Panc1 (cell line): ENCODE measurements at regions not wholly inside any gene's neighbourhood (a gene's known extent, or its start where the extent isn't known, plus 50 kb on each side); places are given as distances from the start of the nearest gene placed in this dataset.

ENCODE experiments used
- ATAC-seq: fragments of 200-7000 bp; cut with Tn5 transposase; 2 replicates; pipeline ENCODE4 v1.9.1; 2020; ENCODE audit warnings: mild to moderate bottlenecking, moderate library complexity
- BruUV-seq: library from RNA; stranded (reverse); fragments of 400-500 nt; replicated peaks from 2 replicates; lab custom pipeline; 2021; lab: Mats Ljungman, UMichigan
- CTCF ChIA-PET: fragments of 300-600 bp; sonication (Branson Sonifier 250); formaldehyde crosslinking; loops from one replicate; lab custom pipeline; 2022; ENCODE audit warnings: antibody characterized with exemption; lab: Charles Lee
- POLR2A ChIA-PET: fragments of 300-600 bp; sonication (Branson Sonifier 250); formaldehyde crosslinking; loops from one replicate; lab custom pipeline; 2022; ENCODE audit warnings: antibody characterized with exemption; lab: Charles Lee
- DNase-seq: peaks from one replicate; pipeline ENCODE4 v3.0.0-alpha.2; 2010; ENCODE audit warnings: low read depth, low spot score
- H3K27ac ChIP-seq: 2 replicates; pipeline ENCODE4 v1.5.1; 2011; ENCODE audit warnings: mild to moderate bottlenecking, low read length, inconsistent platforms
- H3K27me3 ChIP-seq: fragments of 200-500 bp; sonication (Bioruptor generic); 2 replicates; pipeline ENCODE4 v1.6.0; 2014; ENCODE audit warnings: low read length, inconsistent platforms; ENCODE audit not compliant: control insufficient read depth, insufficient read depth
- H3K36me3 ChIP-seq: fragments of 200-500 bp; sonication (Bioruptor generic); 2 replicates; pipeline ENCODE4 v1.5.1; 2014; ENCODE audit warnings: inconsistent platforms, mild to moderate bottlenecking, low read length, moderate library complexity; ENCODE audit not compliant: control insufficient read depth, insufficient read depth
- H3K4me1 ChIP-seq: 2 replicates; pipeline ENCODE4 v1.5.1; 2011; ENCODE audit warnings: inconsistent platforms, mild to moderate bottlenecking, low read length, moderate library complexity; ENCODE audit not compliant: control insufficient read depth, insufficient read depth
- H3K4me3 ChIP-seq, 2 experiments: 2 replicates each; pipeline ENCODE4 v1.5.1; 2011 to 2012; ENCODE audit warnings: low read depth in 2 of 2, low read length in 2 of 2, mild to moderate bottlenecking in 2 of 2, inconsistent platforms in 1 of 2, moderate library complexity in 1 of 2
- H3K9me3 ChIP-seq: fragments of 200-500 bp; sonication (Bioruptor generic); 2 replicates; pipeline ENCODE4 v1.5.1; 2014; ENCODE audit warnings: low read depth, mild to moderate bottlenecking, inconsistent platforms, low read length, moderate library complexity; ENCODE audit not compliant: control insufficient read depth, insufficient read depth
- CTCF ChIP-seq: fragments of 450-650 bp; IDR thresholded peaks from 2 replicates; pipeline ENCODE4 v1.5.1; 2017; ENCODE audit warnings: mild to moderate bottlenecking
- POLR2AphosphoS5 ChIP-seq: IDR thresholded peaks from 2 replicates; pipeline ENCODE4 v1.6.1; 2012; ENCODE audit warnings: mild to moderate bottlenecking, low read depth, low read length, moderate library complexity
- REST ChIP-seq, 2 experiments: IDR thresholded peaks; 2 replicates each; pipeline ENCODE4 v1.6.1; 2011 to 2012; ENCODE audit warnings: low read depth in 2 of 2, control low read depth in 1 of 2, low read length in 1 of 2, mild to moderate bottlenecking in 1 of 2, moderate library complexity in 1 of 2; ENCODE audit not compliant: insufficient read depth in 1 of 2
- SIN3A ChIP-seq: IDR thresholded peaks from 2 replicates; pipeline ENCODE4 v1.6.1; 2012; ENCODE audit warnings: low read depth, mild to moderate bottlenecking, low read length, moderate library complexity, borderline replicate concordance; ENCODE audit not compliant: insufficient read depth
- TCF7L2 ChIP-seq: IDR thresholded peaks from 2 replicates; pipeline ENCODE4 v1.6.1; 2011; ENCODE audit warnings: mild to moderate bottlenecking, low read depth, low read length, inconsistent platforms
- in situ Hi-C: cut with HindIII; loops from 2 replicates; pipeline ENCODE4 v1.10.0; 2016; ENCODE audit warnings: low sequenced_read_pairs, low pct_unique_long_range_greater_than_20kb
- intact Hi-C: fragments of 100-400 bp; cut with micrococcal nuclease; formaldehyde crosslinking; loops from one replicate; pipeline ENCODE4 v1.10.0; 2022; ENCODE audit not compliant: unreplicated experiment

GRCh38 chr1:115577513-115577912, 64.3 kb upstream of the VANGL1 start:
- H3K4me1 ChIP-seq: no peaks in the 10 kb centered on the region
- ChIA-PET CTCF (no interaction called here), POLR2A (no interaction called here)
- DNase-seq (no peak), ATAC-seq (no peak)
- in situ Hi-C loops: no loop called here
- TF ChIP-seq TCF7L2 (no peak), POLR2AphosphoS5 (no peak), REST (IDR thresholded peaks at IDR 0.05; ENCODE audit: insufficient read depth in 1 of 2, low read depth in 2 of 2, low read length in 1 of 2) (no peak), SIN3A (no peak), CTCF (no peak)
- H3K9me3 ChIP-seq: no peaks in the 10 kb centered on the region
- no peaks in the 10 kb centered on the region for H3K36me3 ChIP-seq
- H3K27me3 ChIP-seq: no peaks in the 10 kb centered on the region
- no TSS peak for BruUV-seq
- H3K4me3 ChIP-seq: no peak overlapping the region
- H3K27ac ChIP-seq: no peak overlapping the region
- intact Hi-C loops: no loop called here

- ChIA-PET POLR2A (no interaction called here), CTCF (no interaction called here)
- Histone ChIP-seq H3K4me3 (no peak overlapping the region), H3K4me1 (no peaks in the 10 kb centered on the region), H3K9me3 (no peaks in the 10 kb centered on the region), H3K27me3 (no peaks in the 10 kb centered on the region), H3K27ac (no peak overlapping the region), H3K36me3 (no peaks in the 10 kb centered on the region)
- intact Hi-C loops (no loop called here), in situ Hi-C loops (no loop called here)
- no peak for ATAC-seq
- DNase-seq: no peak
- no TSS peak for BruUV-seq
- no peak for TF ChIP-seq POLR2AphosphoS5
- TF ChIP-seq CTCF: no peak
- no peak for TF ChIP-seq REST (IDR thresholded peaks at IDR 0.05; ENCODE audit: insufficient read depth in 1 of 2, low read depth in 2 of 2, low read length in 1 of 2)
- no peak for TF ChIP-seq SIN3A
- no peak for TF ChIP-seq TCF7L2
These were observed 66.1 kb upstream of the VANGL1 start for GRCh38 chr1:115575661-115576060.
